ENCODE measurements at regions not wholly inside any gene's neighbourhood (a gene's known extent, or its start where the extent isn't known, plus 50 kb on each side); places are given as distances from the start of the nearest gene placed in this dataset.

GRCh38 chr1:78436961-78437360 is 53.8 kb upstream of the PTGFR start:
- H3K9me2 ChIP-seq (ENCODE audit: insufficient read depth) = no peaks in the 10 kb centered on the region
- no peak overlapping the region for H2AFZ ChIP-seq
- H3K4me1 ChIP-seq (replicated peaks; ENCODE audit: insufficient read depth) = no peaks in the 10 kb centered on the region
- BruUV-seq (replicated peaks) = no TSS peak
- H4K20me1 ChIP-seq (ENCODE audit: insufficient read depth) = no peaks in the 10 kb centered on the region
- CTCF ChIA-PET = no interaction called here
- no peaks in the 10 kb centered on the region for H3K36me3 ChIP-seq (ENCODE audit: low read depth)
- POLR2A ChIA-PET (ENCODE audit: unreplicated experiment) = no interaction called here
- H3F3A ChIP-seq (ENCODE audit: insufficient read depth, low read depth) = no peaks in the 10 kb centered on the region
- TF ChIP-seq CTCF (conservative IDR thresholded peaks at IDR 0.05) = no peak
- no peak for TF ChIP-seq EZH2 (IDR thresholded peaks at IDR 0.05; ENCODE audit: low read depth)
- H3K4me3 ChIP-seq = no peak overlapping the region
- no peaks in the 10 kb centered on the region for H3K79me2 ChIP-seq (ENCODE audit: low read depth)
- DNase-seq = no peak
- no peaks in the 10 kb centered on the region for H3K27me3 ChIP-seq (ENCODE audit: insufficient read depth, low read depth)
- H3K27ac ChIP-seq = no peak overlapping the region
- no peak overlapping the region for H3K4me2 ChIP-seq
- H3K9me3 ChIP-seq (ENCODE audit: insufficient read depth, low read depth) = 0 out of 2 replicates have a peak, but pooled peaks cover 8% of the 10 kb centered on the region
- intact Hi-C loops (cut with micrococcal nuclease; ENCODE audit: unreplicated experiment) = no loop called here

GRCh38 chr1:78437396-78437795 is 53.4 kb upstream of the PTGFR start:
- Histone ChIP-seq H4K20me1 (ENCODE audit: insufficient read depth) (no peaks in the 10 kb centered on the region), H3K4me2 (no peak overlapping the region), H3K9me3 (ENCODE audit: insufficient read depth, low read depth) (0 out of 2 replicates have a peak, but pooled peaks cover 8% of the 10 kb centered on the region), H3K27ac (no peak overlapping the region), H3K36me3 (ENCODE audit: low read depth) (no peaks in the 10 kb centered on the region), H3K4me3 (no peak overlapping the region), H3K9me2 (ENCODE audit: insufficient read depth) (no peaks in the 10 kb centered on the region), H3K27me3 (ENCODE audit: insufficient read depth, low read depth) (no peaks in the 10 kb centered on the region), H3F3A (ENCODE audit: insufficient read depth, low read depth) (no peaks in the 10 kb centered on the region), H3K4me1 (replicated peaks; ENCODE audit: insufficient read depth) (no peaks in the 10 kb centered on the region), H2AFZ (no peak overlapping the region), H3K79me2 (ENCODE audit: low read depth) (no peaks in the 10 kb centered on the region)
- no TSS peak for BruUV-seq (replicated peaks)
- TF ChIP-seq CTCF (conservative IDR thresholded peaks at IDR 0.05) (no peak), EZH2 (IDR thresholded peaks at IDR 0.05; ENCODE audit: low read depth) (no peak)
- no peak for DNase-seq
- POLR2A ChIA-PET (ENCODE audit: unreplicated experiment) = no interaction called here
- CTCF ChIA-PET = no interaction called here
- intact Hi-C loops (cut with micrococcal nuclease; ENCODE audit: unreplicated experiment) = no loop called here

GRCh38 chr1:78437941-78438340 is 52.8 kb upstream of the PTGFR start:
- TF ChIP-seq EZH2 (IDR thresholded peaks at IDR 0.05; ENCODE audit: low read depth) (no peak), CTCF (conservative IDR thresholded peaks at IDR 0.05) (no peak)
- H3K4me1 ChIP-seq (replicated peaks; ENCODE audit: insufficient read depth) = no peaks in the 10 kb centered on the region
- H3K9me3 ChIP-seq (ENCODE audit: insufficient read depth, low read depth) = 0 out of 2 replicates have a peak, but pooled peaks cover 8% of the 10 kb centered on the region
- H2AFZ ChIP-seq = no peak overlapping the region
- no peaks in the 10 kb centered on the region for H3K79me2 ChIP-seq (ENCODE audit: low read depth)
- H3K9me2 ChIP-seq (ENCODE audit: insufficient read depth) = no peaks in the 10 kb centered on the region
- ChIA-PET POLR2A (ENCODE audit: unreplicated experiment) (no interaction called here), CTCF (no interaction called here)
- no peak overlapping the region for H3K4me3 ChIP-seq
- DNase-seq = no peak
- no peak overlapping the region for H3K27ac ChIP-seq
- H3K27me3 ChIP-seq (ENCODE audit: insufficient read depth, low read depth) = no peaks in the 10 kb centered on the region
- H3K4me2 ChIP-seq = no peak overlapping the region
- no peaks in the 10 kb centered on the region for H3K36me3 ChIP-seq (ENCODE audit: low read depth)
- intact Hi-C loops (cut with micrococcal nuclease; ENCODE audit: unreplicated experiment) = no loop called here
- H4K20me1 ChIP-seq (ENCODE audit: insufficient read depth) = no peaks in the 10 kb centered on the region
- H3F3A ChIP-seq (ENCODE audit: insufficient read depth, low read depth) = no peaks in the 10 kb centered on the region
- no TSS peak for BruUV-seq (replicated peaks)

Data from PC-9 (cell line).